NCI-H82 treated with DMSO at 0.1 percent for 48 hours (cell line): ENCODE measurements at regions not wholly inside any gene's neighbourhood (a gene's known extent, or its start where the extent isn't known, plus 50 kb on each side); places are given as distances from the start of the nearest gene placed in this dataset.
"Not testable (repeated sequence)": the region's sequence is repeated elsewhere in the genome, so short reads cannot be mapped to it uniquely, and the experiment has no call there.

Source experiments
- DNase-seq: peaks from one replicate; lab custom pipeline; 2025; ENCODE audit not compliant: unreplicated experiment; lab: John Stamatoyannopoulos, UW

- DNase-seq, result no peak
Measured at GRCh38 chr19:29056535-29056934, 156.4 kb downstream of the UQCRFS1 start.

- DNase-seq, result no peak
Measured at GRCh38 chr19:29054886-29055675, 157.9 kb downstream of the UQCRFS1 start.

GRCh38 chr19:29048873-29049272 lies 164.1 kb downstream of the UQCRFS1 start:
- DNase-seq, result no peak

- DNase-seq, result no peak
Measured at GRCh38 chr19:29045679-29046254, 167.2 kb downstream of the UQCRFS1 start.

GRCh38 chr19:29044037-29044436 lies 168.9 kb downstream of the UQCRFS1 start:
- no peak for DNase-seq

- DNase-seq, result no peak
Measured at GRCh38 chr19:29042450-29042849, 170.5 kb downstream of the UQCRFS1 start.

GRCh38 chr19:29040951-29041350 lies 172.0 kb downstream of the UQCRFS1 start:
- DNase-seq, result no peak

GRCh38 chr19:29040292-29040691 lies 172.7 kb downstream of the UQCRFS1 start:
- DNase-seq, result no peak

GRCh38 chr19:29039036-29039435 lies 173.9 kb downstream of the UQCRFS1 start:
- DNase-seq, result not testable (repeated sequence)

- no peak for DNase-seq
Measured at GRCh38 chr19:29031216-29031615, 181.7 kb downstream of the UQCRFS1 start.

- no peak for DNase-seq
Measured at GRCh38 chr19:29029268-29029958, 183.5 kb downstream of the UQCRFS1 start.

GRCh38 chr19:29022599-29022998 lies 190.4 kb downstream of the UQCRFS1 start:
- DNase-seq, result no peak

GRCh38 chr19:29022165-29022564 lies 190.8 kb downstream of the UQCRFS1 start:
- no peak for DNase-seq

- no peak for DNase-seq
Measured at GRCh38 chr19:29021232-29021916, 191.6 kb downstream of the UQCRFS1 start.

GRCh38 chr19:29019403-29019802 lies 193.5 kb downstream of the UQCRFS1 start:
- DNase-seq, result no peak

- no peak for DNase-seq
Measured at GRCh38 chr19:29018542-29018941, 194.4 kb downstream of the UQCRFS1 start.

- no peak for DNase-seq
Measured at GRCh38 chr19:29017788-29018187, 195.2 kb downstream of the UQCRFS1 start.

GRCh38 chr19:29016926-29017760 lies 195.8 kb downstream of the UQCRFS1 start:
- no peak for DNase-seq

GRCh38 chr19:29016353-29016752 lies 196.6 kb downstream of the UQCRFS1 start:
- no peak for DNase-seq

- no peak for DNase-seq
Measured at GRCh38 chr19:29015569-29015968, 197.4 kb downstream of the UQCRFS1 start.
